ENCODE measurements at regions not wholly inside any gene's neighbourhood (a gene's known extent, or its start where the extent isn't known, plus 50 kb on each side); places are given as distances from the start of the nearest gene placed in this dataset.
"Not testable (repeated sequence)": the region's sequence is repeated elsewhere in the genome, so short reads cannot be mapped to it uniquely, and the experiment has no call there.

GRCh38 chr11:92436034-92436920 is 211.7 kb downstream of the FAT3 start:
- DNase-seq: no peak

GRCh38 chr11:92439133-92439532 is 214.5 kb downstream of the FAT3 start:
- DNase-seq: no peak

DNA sequence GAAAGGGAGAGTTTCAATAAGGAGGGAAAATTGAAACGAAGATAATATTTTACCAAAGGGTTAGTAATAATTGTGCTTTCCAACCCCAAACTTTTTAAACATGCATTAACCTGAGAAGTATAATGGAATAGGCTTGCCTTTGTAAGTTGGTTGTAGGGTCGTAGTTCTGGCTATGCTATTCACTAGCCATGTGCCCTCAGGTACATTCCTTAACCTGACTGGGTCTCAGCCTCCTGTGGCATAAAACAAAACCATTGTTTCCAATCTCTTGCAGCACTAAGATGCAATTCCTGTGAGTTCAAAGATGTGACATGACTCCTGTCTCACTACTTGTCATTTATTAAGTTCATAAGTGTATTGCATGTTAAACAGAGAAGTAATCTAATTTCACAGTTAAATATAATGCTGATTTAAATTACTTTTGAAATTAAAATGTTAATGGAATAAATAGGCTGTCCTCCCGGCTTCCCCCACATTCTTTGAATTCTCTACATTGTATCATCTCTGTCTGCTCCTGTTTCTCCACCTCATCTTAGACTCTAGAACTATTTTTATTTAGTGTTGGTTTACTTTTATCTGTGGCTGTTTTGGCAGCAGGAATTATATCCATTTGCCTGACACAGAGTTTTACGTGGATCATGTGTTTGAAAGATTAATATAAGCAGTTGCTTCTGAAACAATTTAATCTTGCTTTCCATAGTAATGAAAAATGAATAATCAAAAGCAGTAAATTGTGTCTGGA is 216.3 kb downstream of the FAT3 start:
- no peak for DNase-seq

DNA sequence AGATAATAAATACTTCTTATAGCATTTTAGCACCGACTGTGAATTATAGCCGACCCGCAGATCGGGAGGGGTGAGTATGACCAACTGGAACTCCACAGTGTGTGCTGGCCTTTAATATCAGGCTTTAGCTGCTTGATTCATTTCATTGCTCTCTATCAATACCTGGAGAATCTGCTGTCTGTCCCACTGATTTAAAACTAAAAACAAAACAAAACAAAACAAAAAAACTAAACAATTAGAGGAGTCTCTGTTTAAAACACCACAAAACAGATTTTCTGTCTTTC is 216.8 kb downstream of the FAT3 start:
- no peak for DNase-seq

DNA sequence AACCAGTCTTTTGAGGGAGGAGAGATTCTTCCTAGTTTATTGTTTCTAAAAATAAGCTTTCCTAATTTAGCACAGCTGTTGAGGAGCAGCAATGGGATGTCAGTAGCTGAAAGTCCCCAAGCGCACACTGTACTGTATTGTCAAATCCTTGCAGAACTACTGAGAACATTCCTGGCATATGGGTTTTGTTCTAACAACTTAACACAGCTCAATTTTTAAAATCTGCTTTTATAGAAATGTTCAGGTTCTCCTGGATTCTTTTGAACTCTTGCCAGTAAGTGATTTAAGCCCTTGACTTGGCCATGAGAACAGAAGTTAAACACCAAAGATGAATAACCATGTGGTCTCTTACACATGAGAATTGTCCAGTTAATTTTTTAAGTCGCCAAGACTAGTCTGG is 218.6 kb downstream of the FAT3 start:
- no peak for DNase-seq

DNA sequence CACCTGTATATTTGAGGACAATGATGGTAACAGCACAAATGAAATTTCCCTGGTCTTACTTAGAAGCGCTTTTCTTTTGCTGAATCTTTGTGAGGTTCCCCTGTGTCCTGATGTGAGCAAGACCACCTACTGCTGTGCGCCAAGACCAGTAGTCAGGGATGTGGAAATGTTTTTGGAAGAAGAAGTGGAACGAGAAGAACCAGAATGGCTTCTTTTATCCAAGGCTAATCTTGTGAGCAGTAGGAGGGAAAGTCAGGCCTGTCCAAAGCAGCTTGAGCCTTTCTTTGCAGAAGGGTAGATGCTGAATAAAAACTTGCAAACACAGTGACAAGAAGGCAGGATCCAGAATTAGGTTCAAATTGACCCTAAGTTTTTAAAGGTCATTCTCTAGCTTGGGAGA is 223.0 kb downstream of the FAT3 start:
- DNase-seq: no peak

GRCh38 chr11:92449222-92449621 is 224.6 kb downstream of the FAT3 start:
- DNase-seq: no peak

- DNase-seq: no peak
Measured at GRCh38 chr11:92449780-92450179, 225.2 kb downstream of the FAT3 start.

GRCh38 chr11:92451063-92451462 is 226.4 kb downstream of the FAT3 start:
- no peak for DNase-seq

- no peak for DNase-seq
Measured at GRCh38 chr11:92453055-92453454, 228.4 kb downstream of the FAT3 start.

- no peak for DNase-seq
Measured at GRCh38 chr11:92455210-92455790, 230.7 kb downstream of the FAT3 start.

- no peak for DNase-seq
Measured at GRCh38 chr11:92457250-92457649, 232.6 kb downstream of the FAT3 start.

GRCh38 chr11:92458486-92458885 is 233.9 kb downstream of the FAT3 start:
- no peak for DNase-seq

DNA sequence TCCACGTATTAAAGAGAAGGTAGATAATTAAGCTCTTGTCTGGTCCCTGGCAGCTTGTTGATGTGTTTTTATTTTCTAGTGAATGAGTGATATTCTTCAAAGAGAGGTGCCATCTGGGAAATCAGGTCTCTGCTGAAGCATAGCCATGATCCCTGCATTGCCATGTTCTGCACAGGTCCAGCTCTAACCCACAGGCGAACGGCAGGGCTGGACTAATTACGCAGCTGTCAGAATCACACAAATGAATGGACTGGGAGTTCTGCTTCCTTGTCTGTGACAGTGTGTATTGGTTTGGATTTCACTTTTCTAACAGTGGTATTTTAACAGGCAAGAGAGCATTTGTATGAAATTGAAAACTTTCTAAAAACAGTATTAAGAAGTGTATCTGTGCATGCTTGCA is 235.6 kb downstream of the FAT3 start:
- DNase-seq: no peak

DNA sequence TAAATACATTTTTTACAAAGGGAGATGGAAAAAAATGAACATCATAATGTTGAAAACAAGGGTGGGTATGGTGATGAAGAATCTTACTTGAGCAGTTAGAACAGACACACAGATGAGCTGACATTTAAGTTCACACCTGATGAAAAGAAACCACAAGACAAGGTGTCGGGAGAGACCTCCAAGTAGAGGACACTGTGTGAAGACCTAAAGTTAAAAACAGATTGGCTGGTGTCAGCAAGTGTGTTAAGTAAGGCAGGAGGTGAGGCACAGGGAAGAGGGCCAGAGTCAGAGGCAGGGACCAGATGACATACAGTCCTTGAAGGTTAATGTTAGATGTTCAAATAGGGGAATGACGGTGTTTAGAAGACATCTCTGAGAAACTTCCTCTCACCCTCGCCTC is 236.8 kb downstream of the FAT3 start:
- DNase-seq: no peak

GRCh38 chr11:92462821-92463220 is 238.2 kb downstream of the FAT3 start:
- no peak for DNase-seq

GRCh38 chr11:92464822-92465221 is 240.2 kb downstream of the FAT3 start:
- DNase-seq: no peak

DNA sequence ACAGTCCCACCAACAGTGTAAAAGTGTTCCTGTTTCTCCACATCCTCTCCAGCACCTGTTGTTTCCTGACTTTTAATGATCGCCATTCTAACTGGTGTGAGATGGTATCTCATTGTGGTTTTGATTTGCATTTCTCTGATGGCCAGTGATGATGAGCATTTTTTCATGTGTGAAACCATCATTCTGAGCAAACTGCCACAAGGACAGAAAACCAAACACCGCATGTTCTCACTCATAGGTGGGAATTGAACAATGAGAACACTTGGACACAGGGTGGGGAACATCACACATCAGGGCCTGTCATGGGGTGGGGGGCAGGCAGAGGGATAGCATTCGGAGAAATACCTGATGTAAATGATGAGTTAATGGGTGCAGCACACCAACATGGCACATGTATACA is 240.8 kb downstream of the FAT3 start:
- not testable (repeated sequence) for DNase-seq

DNA sequence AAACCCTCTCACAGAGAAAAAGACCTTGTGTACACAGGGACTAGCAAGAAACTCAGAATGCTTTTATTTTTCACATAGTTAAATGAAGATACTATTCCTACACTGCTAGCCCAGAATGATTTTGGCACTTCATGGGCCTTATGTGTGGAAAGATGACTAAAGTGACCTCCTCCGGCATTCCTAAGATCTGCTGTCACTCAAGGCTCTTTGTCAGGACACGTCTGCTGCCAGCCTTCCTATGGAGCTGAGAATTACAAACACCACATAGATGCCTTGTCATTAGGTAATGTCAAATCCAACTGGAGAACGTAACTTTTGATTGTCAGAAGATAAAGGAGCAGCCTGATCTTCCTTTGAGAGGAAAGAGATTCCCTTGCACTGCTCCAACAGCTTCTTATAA is 249.1 kb downstream of the FAT3 start:
- DNase-seq: no peak

DNA sequence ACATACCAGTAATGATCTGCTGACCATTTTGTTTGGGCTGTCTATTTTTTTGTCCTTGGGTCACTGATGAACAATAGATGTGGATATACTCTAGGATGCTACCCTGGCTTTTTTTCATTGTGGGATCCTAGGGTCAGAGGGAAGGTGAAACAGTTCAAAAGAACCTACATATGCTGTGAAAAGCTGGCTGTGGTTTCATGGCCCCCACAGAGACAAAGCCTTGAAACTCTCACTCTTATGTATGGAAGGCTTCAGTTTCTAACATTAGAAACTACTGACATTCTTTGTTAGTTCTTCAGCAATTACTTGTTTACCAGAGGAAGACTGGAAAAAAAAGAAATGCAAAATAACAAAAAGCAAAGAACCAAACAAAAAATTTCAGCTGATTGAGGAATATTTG is 250.7 kb downstream of the FAT3 start:
- no peak for DNase-seq

- no peak for DNase-seq
Measured at GRCh38 chr11:92475819-92476218, 251.2 kb downstream of the FAT3 start.

GRCh38 chr11:92477686-92478085 is 253.1 kb downstream of the FAT3 start:
- DNase-seq: no peak

DNA sequence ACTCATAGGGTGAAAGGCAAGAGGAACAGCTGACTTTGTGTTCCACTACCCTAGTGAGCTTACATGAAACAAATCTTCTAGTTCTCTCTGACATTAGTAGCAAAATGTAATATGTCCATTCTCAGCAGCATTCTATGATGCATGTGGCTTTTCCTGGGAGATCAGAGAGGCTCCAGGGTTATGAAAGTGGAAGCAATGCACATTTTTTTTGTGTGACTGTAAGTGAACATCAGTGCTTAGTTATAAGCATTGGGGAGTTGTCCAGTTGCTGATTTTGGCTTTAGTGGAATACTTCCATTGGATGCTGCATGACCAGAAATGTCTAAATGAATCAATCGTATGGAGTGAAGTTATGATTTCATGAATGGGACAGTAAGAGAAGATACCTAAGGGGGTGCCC is 255.9 kb downstream of the FAT3 start:
- DNase-seq: no peak

DNA sequence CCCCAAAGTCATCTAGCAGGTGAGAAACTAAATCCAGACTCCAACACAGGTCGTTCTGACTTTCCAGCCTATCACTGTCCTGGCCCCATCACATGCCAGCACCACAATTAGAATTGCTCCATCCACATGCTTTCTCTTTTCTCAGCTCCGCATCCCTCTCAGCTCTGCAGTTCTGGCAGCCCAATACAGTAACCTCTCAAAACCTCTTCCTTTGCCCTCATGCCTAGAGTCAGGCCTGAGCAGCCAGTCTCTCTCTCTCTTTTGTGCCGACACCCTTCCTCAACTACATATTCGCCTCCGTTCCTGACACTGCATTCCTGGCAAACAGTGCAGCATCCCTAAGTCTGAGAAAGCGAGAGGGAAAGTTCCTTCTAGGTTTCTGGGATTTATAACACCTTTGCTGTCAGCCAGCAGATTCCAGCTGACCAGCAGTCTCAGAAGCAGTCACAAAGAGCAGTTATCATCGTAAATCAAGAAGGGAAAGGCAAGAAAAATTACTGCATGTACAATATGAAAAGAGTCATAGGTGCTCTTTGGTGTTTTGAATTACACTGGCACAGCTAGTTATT is 258.0 kb downstream of the FAT3 start:
- no peak for DNase-seq

Data from NCI-H1048 (cell line).